CD4-positive, alpha-beta memory T cell (primary cell): ENCODE measurements at regions not wholly inside any gene's neighbourhood (a gene's known extent, or its start where the extent isn't known, plus 50 kb on each side); places are given as distances from the start of the nearest gene placed in this dataset.

ENCODE experiments used
- CTCF ChIA-PET: fragments of 350-600 bp; sonication (Branson Sonifier 250); formaldehyde crosslinking; loops from one replicate; lab custom pipeline; 2021; ENCODE audit warnings: inconsistent platforms; ENCODE audit not compliant: partially characterized antibody; lab: Charles Lee
- POLR2A ChIA-PET: fragments of 350-600 bp; sonication (Branson Sonifier 250); formaldehyde crosslinking; loops from one replicate; lab custom pipeline; 2021; ENCODE audit not compliant: partially characterized antibody; lab: Charles Lee
- DNase-seq, 5 donors: peaks; one replicate each; pipeline versions ENCODE4 v3.0.0 to v3.0.0-alpha.2; 2020 to 2022; ENCODE audit warnings: mixed read lengths in 1 of 5
- H3K27ac ChIP-seq: one replicate; pipeline ENCODE4 v1.7.0; 2013; ENCODE audit warnings: low read depth, low read length
- H3K27me3 ChIP-seq: 2 replicates; pipeline ENCODE4 v1.7.0; 2013; ENCODE audit warnings: mild to moderate bottlenecking, low read length, moderate library complexity; ENCODE audit not compliant: insufficient read depth
- H3K36me3 ChIP-seq: 2 replicates; pipeline ENCODE4 v1.7.0; 2013; ENCODE audit warnings: mild to moderate bottlenecking, low read length, moderate library complexity; ENCODE audit not compliant: insufficient read depth
- H3K4me1 ChIP-seq: 2 replicates; pipeline ENCODE4 v1.7.0; 2013; ENCODE audit warnings: mild to moderate bottlenecking, low read length, moderate library complexity; ENCODE audit not compliant: insufficient read depth
- H3K4me3 ChIP-seq, 2 donors: one replicate each; pipeline ENCODE4 v1.7.0; 2013; ENCODE audit warnings: low read length in 2 of 2, mild to moderate bottlenecking in 1 of 2
- H3K9me3 ChIP-seq, 2 donors: one replicate each; pipeline ENCODE4 v1.7.0; 2013; ENCODE audit warnings: low read length in 2 of 2, control low read depth in 1 of 2; ENCODE audit not compliant: control insufficient read depth in 1 of 2
- H3K27ac Mint-ChIP-seq, 7 donors: one replicate each; pipeline ENCODE4 v1.8.0; 2020 to 2021; ENCODE audit warnings: mixed read lengths in 7 of 7, mild to moderate bottlenecking in 6 of 7, inconsistent platforms in 3 of 7, moderate library complexity in 3 of 7
- H3K27me3 Mint-ChIP-seq, 2 donors: one replicate each; pipeline ENCODE4 v1.8.0; 2020 to 2021; ENCODE audit warnings: mixed read lengths in 2 of 2
- H3K36me3 Mint-ChIP-seq, 2 donors: one replicate each; pipeline ENCODE4 v1.8.0; 2020 to 2021; ENCODE audit warnings: mixed read lengths in 2 of 2, inconsistent platforms in 1 of 2, mild to moderate bottlenecking in 1 of 2
- H3K4me1 Mint-ChIP-seq, 4 donors: one replicate each; pipeline ENCODE4 v1.8.0; 2020 to 2021; ENCODE audit warnings: mixed read lengths in 4 of 4, mild to moderate bottlenecking in 1 of 4
- H3K4me3 Mint-ChIP-seq, 8 donors: one replicate each; pipeline ENCODE4 v1.8.0; 2020 to 2021; ENCODE audit warnings: mixed read lengths in 8 of 8, mild to moderate bottlenecking in 7 of 8, moderate library complexity in 6 of 8, inconsistent platforms in 3 of 8
- H3K9me3 Mint-ChIP-seq, 8 donors: one replicate each; pipeline ENCODE4 v1.8.0; 2020 to 2021; ENCODE audit warnings: mixed read lengths in 8 of 8, mild to moderate bottlenecking in 5 of 8, inconsistent platforms in 3 of 8, moderate library complexity in 1 of 8
- intact Hi-C: fragments of 100-400 bp; cut with micrococcal nuclease; formaldehyde crosslinking; loops from one replicate; pipeline ENCODE4 v1.15.1; 2023

DNA sequence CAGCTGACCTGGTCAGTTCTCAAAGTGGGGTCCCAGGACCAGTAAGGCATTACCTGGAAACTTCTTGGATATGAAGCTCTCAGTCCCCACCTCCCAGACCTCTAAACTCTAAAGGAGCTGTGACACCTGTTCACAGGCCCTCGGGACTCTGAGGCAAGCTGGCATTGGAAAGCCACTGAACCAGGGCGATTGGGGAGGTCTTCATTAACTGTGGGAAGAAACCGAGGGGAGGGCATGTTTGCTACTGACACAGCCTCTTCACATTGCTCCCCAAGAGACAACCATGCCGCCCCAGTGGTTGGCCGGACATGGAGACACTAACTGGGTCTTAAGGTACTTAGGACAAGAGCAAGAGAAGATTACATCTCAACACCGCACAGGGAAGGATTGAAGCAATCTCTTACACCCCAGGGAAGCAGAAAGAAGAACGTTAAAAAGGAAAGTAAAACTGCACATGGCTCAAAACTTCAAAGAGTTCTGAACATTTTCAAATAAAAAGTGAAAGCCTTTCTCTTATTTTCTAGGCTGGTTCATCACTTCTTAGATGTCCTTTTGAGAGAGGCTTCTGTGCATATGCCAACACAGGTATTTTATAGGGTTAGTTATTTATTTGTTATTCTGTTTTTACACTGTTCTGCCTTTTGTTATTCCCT lies 210.0 kb upstream of the CST7 start:
- Mint-ChIP-seq H3K27ac (peak overlapping the region in 6 of 7 donors; percentile 54 to 92 (median 72)), H3K36me3 (no peaks in the 10 kb centered on the region), H3K4me3 (peak overlapping the region; percentile 34 to 80 (median 70)), H3K4me1 (peaks cover 10 to 17% (median 16%) of the 10 kb centered on the region in 4 donors), H3K9me3 (no peaks in the 10 kb centered on the region), H3K27me3 (no peaks in the 10 kb centered on the region)
- Histone ChIP-seq H3K4me3 (no peak overlapping the region), H3K36me3 (no peaks in the 10 kb centered on the region), H3K4me1 (peaks cover 6% of the 10 kb centered on the region), H3K27ac (no peak overlapping the region), H3K27me3 (no peaks in the 10 kb centered on the region), H3K9me3 (no peaks in the 10 kb centered on the region)
- DNase-seq: peak in 2 of 5 donors; percentile 10 to 14
- POLR2A ChIA-PET: no interaction called here
- CTCF ChIA-PET: no interaction called here
- intact Hi-C loops: no loop called here

DNA sequence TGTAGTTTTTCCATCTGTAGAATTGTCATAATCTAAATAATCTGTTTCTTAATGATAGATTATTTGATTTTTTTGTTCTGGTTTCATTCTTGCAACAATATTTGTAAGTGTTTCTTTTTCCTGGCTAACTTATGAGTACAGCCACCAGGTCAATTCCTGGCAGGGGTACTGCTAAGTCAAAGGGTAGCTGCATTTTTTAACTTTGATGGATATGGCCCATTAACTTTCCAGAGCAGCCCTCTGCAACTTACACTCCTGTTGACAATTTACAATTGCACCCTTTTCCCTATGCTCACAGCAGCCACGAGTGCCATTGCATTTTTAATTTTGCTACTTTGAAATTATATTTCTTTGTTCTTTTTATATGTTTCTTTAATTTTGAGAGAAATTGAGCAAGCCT lies 209.3 kb upstream of the CST7 start:
- peak overlapping the region in 4 of 7 donors; percentile 18 to 75 (median 46) for H3K27ac Mint-ChIP-seq

DNA sequence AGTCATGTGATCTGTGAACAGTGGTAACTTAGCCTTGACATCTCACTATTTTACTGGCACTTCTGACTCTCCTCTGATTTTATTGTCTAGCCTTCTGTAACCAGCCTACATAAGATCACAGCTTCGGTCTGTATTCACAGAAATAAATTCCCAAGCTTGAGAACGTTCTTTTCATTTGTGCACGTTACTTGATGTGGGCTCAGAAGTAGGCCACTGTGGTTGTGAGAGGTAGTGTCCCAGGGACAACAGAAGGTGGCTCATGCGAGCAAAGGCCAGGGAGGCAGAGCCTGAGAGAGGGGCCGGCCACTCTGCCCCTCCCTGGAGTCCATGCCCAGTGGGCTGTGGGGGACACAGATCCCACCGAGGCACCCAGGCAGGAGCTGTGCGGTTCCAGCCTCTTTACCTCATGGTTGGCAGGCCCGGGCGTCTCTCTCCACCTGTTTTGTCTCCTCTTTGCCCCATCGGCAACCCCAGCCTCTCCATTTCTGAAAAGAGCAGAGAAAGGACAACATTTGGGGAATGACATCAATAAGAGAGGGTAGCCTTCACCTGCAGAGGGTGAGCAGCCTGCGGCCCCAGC lies 207.5 kb upstream of the CST7 start:
- Histone ChIP-seq H3K4me3 (no peak overlapping the region), H3K27ac (no peak overlapping the region), H3K4me1 (peaks cover 6% of the 10 kb centered on the region), H3K9me3 (no peaks in the 10 kb centered on the region), H3K36me3 (no peaks in the 10 kb centered on the region), H3K27me3 (no peaks in the 10 kb centered on the region)
- H3K27ac Mint-ChIP-seq: no peak overlapping the region
- H3K4me3 Mint-ChIP-seq: no peak overlapping the region
- no peaks in the 10 kb centered on the region for H3K36me3 Mint-ChIP-seq
- peaks cover 10 to 17% (median 16%) of the 10 kb centered on the region in 4 donors for H3K4me1 Mint-ChIP-seq
- DNase-seq: no peak
- H3K9me3 Mint-ChIP-seq: no peaks in the 10 kb centered on the region
- peaks cover 0 to 1% of the 10 kb centered on the region in 2 donors for H3K27me3 Mint-ChIP-seq
- intact Hi-C loops: no loop called here
- POLR2A ChIA-PET: no interaction called here
- CTCF ChIA-PET: no interaction called here

More for the DNA sequence above, 209.3 kb upstream of the CST7 start:
- H3K36me3 Mint-ChIP-seq: no peaks in the 10 kb centered on the region
- no peaks in the 10 kb centered on the region for H3K36me3 ChIP-seq
- no peaks in the 10 kb centered on the region for H3K27me3 ChIP-seq
- H3K4me3 ChIP-seq: no peak overlapping the region
- DNase-seq: no peak
- H3K4me1 ChIP-seq: peaks cover 6% of the 10 kb centered on the region
- no peaks in the 10 kb centered on the region for H3K27me3 Mint-ChIP-seq
- H3K9me3 Mint-ChIP-seq: no peaks in the 10 kb centered on the region
- intact Hi-C loops: no loop called here
- H3K27ac ChIP-seq: no peak overlapping the region
- CTCF ChIA-PET: no interaction called here
- POLR2A ChIA-PET: no interaction called here
- peaks cover 10 to 17% (median 16%) of the 10 kb centered on the region in 4 donors for H3K4me1 Mint-ChIP-seq
- H3K4me3 Mint-ChIP-seq: peak overlapping the region in 4 of 8 donors; percentile 22 to 80 (median 78)
- H3K9me3 ChIP-seq: no peaks in the 10 kb centered on the region

DNA sequence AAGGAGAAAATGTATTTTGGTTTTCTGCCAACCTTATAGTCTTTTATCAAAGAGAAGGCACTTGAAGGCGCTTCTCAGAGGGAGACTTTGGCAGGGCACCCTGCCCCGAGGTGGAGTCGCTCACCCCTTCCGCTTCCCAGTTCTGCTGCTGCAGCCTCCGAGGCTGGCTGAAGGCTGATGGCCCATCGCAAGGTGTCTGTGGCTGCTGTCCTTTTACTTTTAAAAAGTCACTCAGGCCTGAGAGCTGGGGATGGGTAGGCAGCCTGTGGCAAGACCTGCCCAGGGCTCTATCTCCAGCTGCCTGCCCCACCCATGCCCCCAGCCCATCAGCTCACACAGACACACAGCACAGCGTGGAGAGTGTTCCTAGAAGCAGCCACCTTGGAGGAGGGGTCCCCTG lies 206.6 kb upstream of the CST7 start:
- DNase-seq: no peak
- H3K27me3 ChIP-seq: no peaks in the 10 kb centered on the region
- no peak overlapping the region for H3K4me3 ChIP-seq
- no peaks in the 10 kb centered on the region for H3K36me3 ChIP-seq
- no peak overlapping the region for H3K27ac ChIP-seq
- Mint-ChIP-seq H3K9me3 (no peaks in the 10 kb centered on the region), H3K4me3 (no peak overlapping the region), H3K36me3 (no peaks in the 10 kb centered on the region), H3K4me1 (peaks cover 10 to 17% (median 16%) of the 10 kb centered on the region in 4 donors), H3K27ac (no peak overlapping the region), H3K27me3 (peaks cover 0 to 5% of the 10 kb centered on the region in 2 donors)
- ChIA-PET CTCF (no interaction called here), POLR2A (no interaction called here)
- no peaks in the 10 kb centered on the region for H3K9me3 ChIP-seq
- intact Hi-C loops: no loop called here
- H3K4me1 ChIP-seq: peaks cover 6% of the 10 kb centered on the region

DNA sequence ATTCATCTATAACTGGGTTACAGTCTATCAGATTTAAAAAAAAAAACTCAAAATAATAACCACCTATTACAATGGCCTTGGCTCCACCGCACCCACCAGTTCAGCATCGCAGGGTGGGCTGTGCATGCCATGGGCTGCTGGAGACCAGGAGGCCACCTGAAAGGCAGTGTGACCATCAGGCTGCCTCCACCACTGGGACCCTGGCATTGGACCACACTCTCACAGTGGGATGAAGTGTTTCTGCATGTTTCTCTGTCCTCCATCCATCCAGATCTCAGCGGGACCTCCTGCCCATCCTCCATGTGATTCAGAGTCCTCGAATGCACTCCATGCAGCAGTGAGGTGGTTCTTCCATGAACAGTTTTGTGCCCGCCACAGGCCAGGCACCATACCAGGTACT lies 206.1 kb upstream of the CST7 start:
- Mint-ChIP-seq H3K4me3 (no peak overlapping the region), H3K27ac (no peak overlapping the region), H3K9me3 (no peaks in the 10 kb centered on the region), H3K36me3 (no peaks in the 10 kb centered on the region), H3K4me1 (peaks cover 10 to 17% (median 16%) of the 10 kb centered on the region in 4 donors), H3K27me3 (peaks cover 0 to 5% of the 10 kb centered on the region in 2 donors)
- H3K9me3 ChIP-seq: no peaks in the 10 kb centered on the region
- peaks cover 6% of the 10 kb centered on the region for H3K4me1 ChIP-seq
- ChIA-PET CTCF (no interaction called here), POLR2A (no interaction called here)
- no peaks in the 10 kb centered on the region for H3K27me3 ChIP-seq
- intact Hi-C loops: no loop called here
- no peaks in the 10 kb centered on the region for H3K36me3 ChIP-seq
- H3K27ac ChIP-seq: no peak overlapping the region
- DNase-seq: no peak
- H3K4me3 ChIP-seq: no peak overlapping the region

DNA sequence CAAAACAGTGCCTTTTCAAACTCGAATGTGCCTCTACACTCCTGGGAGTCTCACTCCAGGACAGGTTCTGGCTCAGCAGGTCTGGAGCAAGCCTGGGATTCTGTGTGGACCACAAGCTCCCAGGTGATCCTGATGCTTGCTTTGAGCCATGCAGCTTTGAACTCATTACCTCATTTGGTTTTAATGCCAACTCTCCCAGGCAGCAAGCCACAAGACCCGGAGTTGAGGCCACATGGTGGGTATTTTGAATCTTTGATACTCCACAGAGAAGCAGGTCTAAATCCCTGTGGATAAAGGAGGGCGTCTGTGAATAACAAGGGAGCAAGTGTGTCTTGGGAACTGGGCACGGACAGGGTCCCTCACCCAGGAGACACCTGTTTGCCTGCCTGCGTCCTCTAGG lies 205.4 kb upstream of the CST7 start:
- DNase-seq: no peak
- no peaks in the 10 kb centered on the region for H3K36me3 ChIP-seq
- no peaks in the 10 kb centered on the region for H3K27me3 ChIP-seq
- CTCF ChIA-PET: no interaction called here
- peaks cover 5% of the 10 kb centered on the region for H3K4me1 ChIP-seq
- intact Hi-C loops: no loop called here
- Mint-ChIP-seq H3K4me1 (peaks cover 10 to 17% (median 16%) of the 10 kb centered on the region in 4 donors), H3K27me3 (peaks cover 2 to 5% of the 10 kb centered on the region in 2 donors), H3K36me3 (no peaks in the 10 kb centered on the region), H3K4me3 (no peak overlapping the region), H3K27ac (no peak overlapping the region), H3K9me3 (no peaks in the 10 kb centered on the region)
- POLR2A ChIA-PET: no interaction called here
- H3K27ac ChIP-seq: no peak overlapping the region
- no peak overlapping the region for H3K4me3 ChIP-seq
- H3K9me3 ChIP-seq: no peaks in the 10 kb centered on the region

DNA sequence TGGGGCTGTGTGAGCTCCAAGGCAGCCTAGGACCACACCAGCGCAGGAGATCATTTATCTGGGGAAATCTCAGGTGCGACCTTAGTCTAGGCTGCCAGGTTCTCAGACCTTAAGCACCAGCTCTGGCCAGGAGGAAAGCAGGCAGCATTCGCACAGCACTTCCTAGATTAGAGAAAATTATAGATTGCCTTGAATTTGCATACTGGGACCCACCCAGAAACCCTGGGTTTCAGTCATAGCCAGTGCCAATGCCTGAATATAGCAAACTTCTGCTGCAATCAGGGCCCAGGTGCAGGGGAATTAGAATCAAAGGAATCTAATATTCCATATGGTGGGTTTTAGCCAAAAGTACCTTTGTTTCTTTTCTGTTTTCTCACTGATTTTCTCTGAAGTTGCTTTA lies 204.3 kb upstream of the CST7 start:
- DNase-seq: no peak
- Mint-ChIP-seq H3K36me3 (no peaks in the 10 kb centered on the region), H3K27ac (no peak overlapping the region), H3K9me3 (no peaks in the 10 kb centered on the region), H3K4me3 (no peak overlapping the region), H3K4me1 (peaks cover 2 to 8% (median 8%) of the 10 kb centered on the region in 4 donors), H3K27me3 (peaks cover 4 to 5% of the 10 kb centered on the region in 2 donors)
- H3K36me3 ChIP-seq: no peaks in the 10 kb centered on the region
- H3K27me3 ChIP-seq: no peaks in the 10 kb centered on the region
- H3K4me3 ChIP-seq: no peak overlapping the region
- no peaks in the 10 kb centered on the region for H3K4me1 ChIP-seq
- no peak overlapping the region for H3K27ac ChIP-seq
- intact Hi-C loops: no loop called here
- no peaks in the 10 kb centered on the region for H3K9me3 ChIP-seq
- CTCF ChIA-PET: no interaction called here
- POLR2A ChIA-PET: no interaction called here
